IPS-NIHi7 (cell line): ENCODE measurements at regions not wholly inside any gene's neighbourhood (a gene's known extent, or its start where the extent isn't known, plus 50 kb on each side); places are given as distances from the start of the nearest gene placed in this dataset.

Experiments
- DNase-seq: peaks from one replicate; pipeline ENCODE4 v3.0.0; 2012; ENCODE audit warnings: mixed read lengths; ENCODE audit errors: extremely low spot score

GRCh38 chr2:19719540-19719939, 182.2 kb downstream of the TTC32 start:
- no peak for DNase-seq

GRCh38 chr2:19717446-19717845, 184.3 kb downstream of the TTC32 start:
- no peak for DNase-seq

- no peak for DNase-seq
Observed at GRCh38 chr2:19714926-19715325, 186.9 kb downstream of the TTC32 start.

- no peak for DNase-seq
Observed at GRCh38 chr2:19712850-19713249, 188.9 kb downstream of the TTC32 start.

GRCh38 chr2:19711470-19712372, 190.1 kb downstream of the TTC32 start:
- peak; percentile 69 for DNase-seq

GRCh38 chr2:19710230-19710629, 191.6 kb downstream of the TTC32 start:
- DNase-seq = no peak

GRCh38 chr2:19709553-19709952, 192.2 kb downstream of the TTC32 start:
- no peak for DNase-seq

- no peak for DNase-seq
Observed at GRCh38 chr2:19708776-19709175, 193.0 kb downstream of the TTC32 start.

GRCh38 chr2:19706332-19706731, 195.5 kb downstream of the TTC32 start:
- no peak for DNase-seq

GRCh38 chr2:19702267-19702666, 199.5 kb downstream of the TTC32 start:
- no peak for DNase-seq

- DNase-seq = no peak
Observed at GRCh38 chr2:19700861-19701585, 200.8 kb downstream of the TTC32 start.

GRCh38 chr2:19697131-19697530, 204.7 kb downstream of the TTC32 start:
- no peak for DNase-seq

- DNase-seq = no peak
Observed at GRCh38 chr2:19695706-19696105, 206.1 kb downstream of the TTC32 start.

- no peak for DNase-seq
Observed at GRCh38 chr2:19691892-19692291, 209.9 kb downstream of the TTC32 start.

GRCh38 chr2:19690429-19690828, 211.4 kb downstream of the TTC32 start:
- no peak for DNase-seq

- DNase-seq = no peak
Observed at GRCh38 chr2:19689646-19690168, 212.1 kb downstream of the TTC32 start.

- no peak for DNase-seq
Observed at GRCh38 chr2:19688059-19688458, 213.7 kb downstream of the TTC32 start.

GRCh38 chr2:19687017-19687659, 214.6 kb downstream of the TTC32 start:
- no peak for DNase-seq

- DNase-seq = no peak
Observed at GRCh38 chr2:19686439-19686838, 215.3 kb downstream of the TTC32 start.

GRCh38 chr2:19685731-19686130, 216.1 kb downstream of the TTC32 start:
- DNase-seq = no peak

- no peak for DNase-seq
Observed at GRCh38 chr2:19684516-19684915, 217.3 kb downstream of the TTC32 start.

- no peak for DNase-seq
Observed at GRCh38 chr2:19683556-19683955, 218.2 kb downstream of the TTC32 start.
